K562 (cell line): ENCODE measurements at regions not wholly inside any gene's neighbourhood (a gene's known extent, or its start where the extent isn't known, plus 50 kb on each side); places are given as distances from the start of the nearest gene placed in this dataset.

Experiments used
- ATAC-seq: fragments of 200-7000 bp; cut with Tn5 transposase; 3 replicates; pipeline ENCODE4 v1.9.1; 2020; ENCODE audit warnings: moderate library complexity
- BruUV-seq: library from RNA; stranded (reverse); fragments of 400-500 nt; replicated peaks from 2 replicates; lab custom pipeline; 2021; lab: Mats Ljungman, UMichigan
- CTCF ChIA-PET: fragments of 300-600 bp; formaldehyde crosslinking; extraction: SDS; loops from one replicate; lab custom pipeline; 2021; ENCODE audit warnings: low intra/inter-chr PET ratio; lab: Yijun Ruan, JAX
- POLR2A ChIA-PET: fragments of 300-600, 350-650 bp; sonication (Branson Sonifier 250); formaldehyde crosslinking; extraction: SDS; loops from one replicate; lab custom pipeline; 2021; ENCODE audit warnings: antibody characterized with exemption, inconsistent platforms; lab: Yijun Ruan, JAX
- DNase-seq, 4 experiments: peaks; one replicate each; pipeline versions ENCODE4 v3.0.0 to v3.0.0-alpha.2; 2011 to 2018; ENCODE audit warnings: low spot score in 3 of 4, mixed read lengths in 3 of 4; ENCODE audit errors: extremely low read depth in 1 of 4
- FAIRE-seq: peaks from 2 replicates; lab custom pipeline; 2011; peaks lifted over from hg19 to GRCh38; lab: Jason Lieb, UNC
- H2AFZ ChIP-seq: 2 replicates; pipeline ENCODE4 v1.6.0; 2011; ENCODE audit warnings: low read depth, low read length, control low read depth, inconsistent platforms
- H3K27ac ChIP-seq: fragments of 200-600 bp; 3 replicates; pipeline ENCODE4 v1.8.0; 2011; ENCODE audit warnings: low read depth, mild to moderate bottlenecking, control low read depth, inconsistent platforms, low read length, moderate library complexity, mixed read lengths; ENCODE audit errors: extremely low read depth
- H3K27me3 ChIP-seq, 2 experiments: fragments of 300-600 bp in 1 of 2; 2 replicates in 1 of 2; 3 replicates in 1 of 2; pipeline versions ENCODE4 v1.6.0 to v1.8.0; 2011; ENCODE audit warnings: inconsistent platforms in 2 of 2, low read length in 2 of 2, mild to moderate bottlenecking in 1 of 2, mixed read lengths in 1 of 2, moderate library complexity in 1 of 2; ENCODE audit not compliant: control insufficient read depth in 2 of 2, insufficient read depth in 2 of 2
- H3K36me3 ChIP-seq: fragments of 300-600 bp; 3 replicates; pipeline ENCODE4 v1.8.0; 2011; ENCODE audit warnings: mild to moderate bottlenecking, low read length, inconsistent platforms; ENCODE audit not compliant: control insufficient read depth, insufficient read depth
- H3K4me1 ChIP-seq, 2 experiments: fragments of 200-600 bp in 1 of 2; replicated peaks in 1 of 2; 2 replicates in 1 of 2; 3 replicates in 1 of 2; pipeline versions ENCODE4 v1.5.1 to v1.8.0; 2011; ENCODE audit warnings: inconsistent platforms in 2 of 2, low read length in 2 of 2, mild to moderate bottlenecking in 1 of 2, mixed read lengths in 1 of 2, moderate library complexity in 1 of 2; ENCODE audit not compliant: control insufficient read depth in 2 of 2, insufficient read depth in 2 of 2
- H3K4me2 ChIP-seq: 2 replicates; pipeline ENCODE4 v1.6.1; 2011; ENCODE audit warnings: low read length, control low read depth, inconsistent platforms, mixed read lengths; ENCODE audit not compliant: insufficient read depth
- H3K4me3 ChIP-seq: fragments of 200-600 bp; sonication (generic), shearing (Covaris generic); 2 replicates; pipeline ENCODE4 v1.5.1; 2016; ENCODE audit warnings: control low read depth, inconsistent platforms
- H3K79me2 ChIP-seq: fragments of 200-600 bp; 3 replicates; pipeline ENCODE4 v1.8.0; 2011; ENCODE audit warnings: low read length, inconsistent platforms; ENCODE audit not compliant: control insufficient read depth, insufficient read depth
- H3K9ac ChIP-seq, 2 experiments: 2 replicates each; pipeline versions ENCODE4 v1.6.0 to v1.6.1; 2011; ENCODE audit warnings: low read depth in 2 of 2, low read length in 2 of 2, control low read depth in 1 of 2, inconsistent platforms in 1 of 2, mild to moderate bottlenecking in 1 of 2, mixed read lengths in 1 of 2; ENCODE audit not compliant: insufficient read depth in 1 of 2
- H3K9me1 ChIP-seq: one replicate; pipeline ENCODE4 v1.6.0; 2011; ENCODE audit warnings: inconsistent platforms, mild to moderate bottlenecking, low read length, moderate library complexity; ENCODE audit not compliant: control insufficient read depth, insufficient read depth
- H3K9me3 ChIP-seq: replicated peaks from 2 replicates; pipeline ENCODE4 v1.5.1; 2011; ENCODE audit warnings: low read depth, low read length, inconsistent platforms; ENCODE audit not compliant: control insufficient read depth, insufficient read depth
- H4K20me1 ChIP-seq: replicated peaks from 2 replicates; pipeline ENCODE4 v1.6.1; 2011; ENCODE audit warnings: low read length, inconsistent platforms, mixed read lengths; ENCODE audit not compliant: control insufficient read depth, insufficient read depth
- BRD4 ChIP-seq: fragments of 200-600 bp; sonication (generic); IDR thresholded peaks from 2 replicates; pipeline ENCODE4 v1.6.1; 2017; ENCODE audit warnings: inconsistent platforms
- ELF2 ChIP-seq: fragments of 250-450 bp; sonication (Bioruptor Pico); IDR thresholded peaks from 2 replicates; pipeline ENCODE4 v1.5.0; 2021; ENCODE audit warnings: mild to moderate bottlenecking
- HDAC8 ChIP-seq: fragments of 450-650 bp; IDR thresholded peaks from 2 replicates; pipeline ENCODE4 v1.6.1; 2016; ENCODE audit warnings: mild to moderate bottlenecking, missing genetic modification characterization, moderate library complexity, missing compliant biosample characterization
- JUNB ChIP-seq: fragments of 450-650 bp; formaldehyde crosslinking; conservative IDR thresholded peaks from 2 replicates; pipeline ENCODE4 v1.4.0; 2020; ENCODE audit warnings: mild to moderate bottlenecking
- KLF16 ChIP-seq: IDR thresholded peaks from 2 replicates; pipeline ENCODE4 v1.6.1; 2016; ENCODE audit warnings: antibody characterized with exemption
- MCM5 ChIP-seq: fragments of 450-650 bp; IDR thresholded peaks from 2 replicates; pipeline ENCODE4 v1.6.1; 2016; ENCODE audit warnings: low read depth
- MTA1 ChIP-seq: fragments of 450-650 bp; IDR thresholded peaks from 2 replicates; pipeline ENCODE4 v1.6.1; 2017; ENCODE audit warnings: borderline replicate concordance
- NCOA1 ChIP-seq: fragments of 450-650 bp; IDR thresholded peaks from 2 replicates; pipeline ENCODE4 v1.6.1; 2016; ENCODE audit warnings: low read depth
- POLR3G ChIP-seq: IDR thresholded peaks from 2 replicates; pipeline ENCODE4 v1.6.1; 2011; ENCODE audit not compliant: insufficient read length, insufficient replicate concordance; ENCODE audit errors: extremely low read depth
- RAD51 ChIP-seq: fragments of 450-650 bp; IDR thresholded peaks from 2 replicates; pipeline ENCODE4 v1.7.1; 2016; ENCODE audit warnings: low read depth, mild to moderate bottlenecking, borderline replicate concordance
- SREBF2 ChIP-seq: sonication (generic); formaldehyde crosslinking; IDR thresholded peaks from 2 replicates; pipeline ENCODE4 v1.4.0; 2020; ENCODE audit warnings: mild to moderate bottlenecking, missing genetic modification reagents
- YY1 ChIP-seq, 3 experiments: IDR thresholded peaks; 2 replicates each; pipeline ENCODE4 v1.6.1; 2011; ENCODE audit warnings: low read length in 2 of 3, mild to moderate bottlenecking in 2 of 3, moderate library complexity in 2 of 3, borderline replicate concordance in 1 of 3, control low read depth in 1 of 3, low read depth in 1 of 3; ENCODE audit not compliant: insufficient read depth in 3 of 3, insufficient replicate concordance in 2 of 3, control insufficient read depth in 1 of 3, insufficient read length in 1 of 3; ENCODE audit errors: extremely low read depth in 1 of 3
- ZNF354B ChIP-seq: fragments of 250-450 bp; sonication (Bioruptor Pico); IDR thresholded peaks from 2 replicates; pipeline ENCODE4 v1.4.0; 2020
- ZNF785 ChIP-seq: fragments of 250-450 bp; sonication (Bioruptor Pico); IDR thresholded peaks from 2 replicates; pipeline ENCODE4 v1.4.0; 2020; ENCODE audit warnings: mild to moderate bottlenecking
- WGBS: fragments of 100-300 bp; shearing (Covaris generic); methylation state at CpG from one replicate; pipeline ENCODE4 v1.1.6; 2016; ENCODE audit warnings: low coverage, mixed read lengths; ENCODE audit not compliant: insufficient coverage; ENCODE audit errors: missing lambda C conversion rate; 5-methylcytosine and 5-hydroxymethylcytosine counted together
- in situ Hi-C: fragments of 300-500 bp; cut with MboI; formaldehyde crosslinking; loops from 4 replicates; pipeline ENCODE4 v1.15.0; 2018; ENCODE audit warnings: inconsistent platforms, mixed read lengths
- intact Hi-C: fragments of 100-400 bp; cut with micrococcal nuclease; formaldehyde crosslinking; loops from 2 replicates; pipeline ENCODE4 v1.14.2; 2022
- TF ChIP-seq, protein P1 (sequence below): sonication (generic); formaldehyde crosslinking; IDR thresholded peaks from 2 replicates; pipeline ENCODE4 v1.5.0; 2020; ENCODE audit warnings: missing genetic modification reagents

DNA sequence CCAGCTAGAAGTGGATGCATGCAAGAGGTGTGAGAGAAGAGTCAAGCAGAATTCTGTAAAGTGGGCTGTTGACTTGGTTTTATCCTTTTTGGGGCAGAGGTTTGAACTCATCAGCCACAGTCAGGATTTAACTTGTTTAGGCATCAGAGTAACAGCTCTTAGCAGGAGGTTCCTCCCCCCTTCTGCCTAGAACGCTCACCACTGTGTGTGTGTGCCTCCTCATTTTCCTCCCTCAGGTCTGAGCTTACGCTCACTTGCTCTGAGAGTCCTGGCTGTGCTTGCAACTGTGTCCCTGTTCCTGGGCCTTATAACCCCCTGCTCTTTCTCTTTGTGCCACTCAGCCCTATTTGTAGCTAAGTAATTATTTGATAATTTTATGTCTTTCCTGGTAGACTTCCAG lies 167.9 kb downstream of the TMEM182 start:
- TF ChIP-seq, protein P1, sequence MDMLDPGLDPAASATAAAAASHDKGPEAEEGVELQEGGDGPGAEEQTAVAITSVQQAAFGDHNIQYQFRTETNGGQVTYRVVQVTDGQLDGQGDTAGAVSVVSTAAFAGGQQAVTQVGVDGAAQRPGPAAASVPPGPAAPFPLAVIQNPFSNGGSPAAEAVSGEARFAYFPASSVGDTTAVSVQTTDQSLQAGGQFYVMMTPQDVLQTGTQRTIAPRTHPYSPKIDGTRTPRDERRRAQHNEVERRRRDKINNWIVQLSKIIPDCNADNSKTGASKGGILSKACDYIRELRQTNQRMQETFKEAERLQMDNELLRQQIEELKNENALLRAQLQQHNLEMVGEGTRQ = no peak
- TF ChIP-seq KLF16 = no peak
- TF ChIP-seq NCOA1 = no peak
- TF ChIP-seq ZNF785 (CRISPR knock-in tag) = no peak
- intact Hi-C loops (no loop called here), in situ Hi-C loops (no loop called here)
- DNase-seq (no peak), FAIRE-seq (no peak), ATAC-seq (no peak)
- no peak overlapping the region for H3K4me3 ChIP-seq
- H3K9me1 ChIP-seq = no peaks in the 10 kb centered on the region
- H2AFZ ChIP-seq = no peak overlapping the region
- no peaks in the 10 kb centered on the region for H4K20me1 ChIP-seq
- POLR2A ChIA-PET = no interaction called here
- H3K79me2 ChIP-seq = no peaks in the 10 kb centered on the region
- no peak overlapping the region for H3K4me2 ChIP-seq
- no peaks in the 10 kb centered on the region for H3K4me1 ChIP-seq
- H3K27ac ChIP-seq = no peak overlapping the region
- 0% methylated on average over 2 of the region's 2 CpGs for WGBS
- no peaks in the 10 kb centered on the region for H3K9me3 ChIP-seq
- H3K36me3 ChIP-seq = no peaks in the 10 kb centered on the region
- peaks cover 3 to 10% of the 10 kb centered on the region in 2 experiments; a peak in 2 of 5 replicates for H3K27me3 ChIP-seq
- CTCF ChIA-PET = no interaction called here
- no peak overlapping the region for H3K9ac ChIP-seq
- no TSS peak for BruUV-seq

DNA sequence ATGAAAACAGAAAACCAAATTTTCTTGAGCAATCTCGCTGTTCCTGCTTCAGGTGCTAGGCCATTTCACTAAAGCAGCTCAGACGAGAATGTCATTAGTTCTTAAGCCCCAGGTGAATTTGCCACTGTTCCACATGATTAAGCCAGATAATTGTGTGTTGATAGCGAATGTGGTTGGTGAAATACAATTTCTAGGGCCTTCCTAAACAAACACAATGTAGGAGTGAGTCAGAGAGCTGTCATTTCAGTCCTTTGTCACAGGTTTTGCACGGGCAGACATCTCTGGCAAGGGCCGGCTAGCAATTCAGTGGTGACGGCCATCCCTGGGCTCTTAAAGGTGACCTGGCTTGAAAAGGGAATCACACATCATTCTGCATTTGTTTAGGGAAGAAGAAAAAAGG lies 170.7 kb downstream of the TMEM182 start:
- H3K9ac ChIP-seq = no peak overlapping the region
- no peak for DNase-seq
- no peaks in the 10 kb centered on the region for H3K4me1 ChIP-seq
- 1% methylated on average over 6 of the region's 6 CpGs for WGBS
- ChIA-PET POLR2A (no interaction called here), CTCF (no interaction called here)
- BruUV-seq = no TSS peak
- H3K9me1 ChIP-seq = no peaks in the 10 kb centered on the region
- no peak overlapping the region for H2AFZ ChIP-seq
- H3K27me3 ChIP-seq = peaks cover 3 to 11% of the 10 kb centered on the region in 2 experiments; a peak in 2 of 5 replicates
- no peak overlapping the region for H3K27ac ChIP-seq
- in situ Hi-C loops (no loop called here), intact Hi-C loops (no loop called here)
- no peak overlapping the region for H3K4me2 ChIP-seq
- H3K36me3 ChIP-seq = no peaks in the 10 kb centered on the region
- TF ChIP-seq RAD51 (no peak), MCM5 (no peak), ZNF354B (CRISPR knock-in tag) (no peak), SREBF2 (CRISPR knock-in tag) (no peak), JUNB (CRISPR knock-in tag) (no peak), MTA1 (no peak), YY1 (IDR thresholded peaks at IDR 0.05; ENCODE audit: borderline replicate concordance in 1 of 3, control insufficient read depth in 1 of 3, extremely low read depth in 1 of 3, insufficient read depth in 3 of 3, insufficient read length in 1 of 3, insufficient replicate concordance in 2 of 3, low read depth in 1 of 3, low read length in 2 of 3) (no peak), BRD4 (no peak), POLR3G (no peak), ELF2 (no peak), HDAC8 (tag) (no peak)
- ATAC-seq = no peak
- FAIRE-seq = no peak
- no peak overlapping the region for H3K4me3 ChIP-seq
- H3K79me2 ChIP-seq = no peaks in the 10 kb centered on the region
- no peaks in the 10 kb centered on the region for H4K20me1 ChIP-seq
- H3K9me3 ChIP-seq = no peaks in the 10 kb centered on the region
